K562 (cell line): ENCODE measurements at regions not wholly inside any gene's neighbourhood (a gene's known extent, or its start where the extent isn't known, plus 50 kb on each side); places are given as distances from the start of the nearest gene placed in this dataset.
A peak's percentile ranks its signal among the peaks of the same experiment; 100 is the strongest.

Experiments
- ATAC-seq: fragments of 200-7000 bp; cut with Tn5 transposase; 3 replicates; pipeline ENCODE4 v1.9.1; 2020; ENCODE audit warnings: moderate library complexity
- BruUV-seq: library from RNA; stranded (reverse); fragments of 400-500 nt; replicated peaks from 2 replicates; lab custom pipeline; 2021; lab: Mats Ljungman, UMichigan
- CTCF ChIA-PET: fragments of 300-600 bp; formaldehyde crosslinking; extraction: SDS; loops from one replicate; lab custom pipeline; 2021; ENCODE audit warnings: low intra/inter-chr PET ratio; lab: Yijun Ruan, JAX
- POLR2A ChIA-PET: fragments of 300-600, 350-650 bp; sonication (Branson Sonifier 250); formaldehyde crosslinking; extraction: SDS; loops from one replicate; lab custom pipeline; 2021; ENCODE audit warnings: antibody characterized with exemption, inconsistent platforms; lab: Yijun Ruan, JAX
- DNase-seq, 4 experiments: peaks; one replicate each; pipeline versions ENCODE4 v3.0.0 to v3.0.0-alpha.2; 2011 to 2018; ENCODE audit warnings: low spot score in 3 of 4, mixed read lengths in 3 of 4; ENCODE audit errors: extremely low read depth in 1 of 4
- FAIRE-seq: peaks from 2 replicates; lab custom pipeline; 2011; peaks lifted over from hg19 to GRCh38; lab: Jason Lieb, UNC
- H2AFZ ChIP-seq: 2 replicates; pipeline ENCODE4 v1.6.0; 2011; ENCODE audit warnings: low read depth, low read length, control low read depth, inconsistent platforms
- H3K27ac ChIP-seq: fragments of 200-600 bp; 3 replicates; pipeline ENCODE4 v1.8.0; 2011; ENCODE audit warnings: low read depth, mild to moderate bottlenecking, control low read depth, inconsistent platforms, low read length, moderate library complexity, mixed read lengths; ENCODE audit errors: extremely low read depth
- H3K27me3 ChIP-seq, 2 experiments: fragments of 300-600 bp in 1 of 2; 2 replicates in 1 of 2; 3 replicates in 1 of 2; pipeline versions ENCODE4 v1.6.0 to v1.8.0; 2011; ENCODE audit warnings: inconsistent platforms in 2 of 2, low read length in 2 of 2, mild to moderate bottlenecking in 1 of 2, mixed read lengths in 1 of 2, moderate library complexity in 1 of 2; ENCODE audit not compliant: control insufficient read depth in 2 of 2, insufficient read depth in 2 of 2
- H3K36me3 ChIP-seq: fragments of 300-600 bp; 3 replicates; pipeline ENCODE4 v1.8.0; 2011; ENCODE audit warnings: mild to moderate bottlenecking, low read length, inconsistent platforms; ENCODE audit not compliant: control insufficient read depth, insufficient read depth
- H3K4me1 ChIP-seq, 2 experiments: fragments of 200-600 bp in 1 of 2; replicated peaks in 1 of 2; 2 replicates in 1 of 2; 3 replicates in 1 of 2; pipeline versions ENCODE4 v1.5.1 to v1.8.0; 2011; ENCODE audit warnings: inconsistent platforms in 2 of 2, low read length in 2 of 2, mild to moderate bottlenecking in 1 of 2, mixed read lengths in 1 of 2, moderate library complexity in 1 of 2; ENCODE audit not compliant: control insufficient read depth in 2 of 2, insufficient read depth in 2 of 2
- H3K4me2 ChIP-seq: 2 replicates; pipeline ENCODE4 v1.6.1; 2011; ENCODE audit warnings: low read length, control low read depth, inconsistent platforms, mixed read lengths; ENCODE audit not compliant: insufficient read depth
- H3K4me3 ChIP-seq: fragments of 200-600 bp; sonication (generic), shearing (Covaris generic); 2 replicates; pipeline ENCODE4 v1.5.1; 2016; ENCODE audit warnings: control low read depth, inconsistent platforms
- H3K79me2 ChIP-seq: fragments of 200-600 bp; 3 replicates; pipeline ENCODE4 v1.8.0; 2011; ENCODE audit warnings: low read length, inconsistent platforms; ENCODE audit not compliant: control insufficient read depth, insufficient read depth
- H3K9ac ChIP-seq, 2 experiments: 2 replicates each; pipeline versions ENCODE4 v1.6.0 to v1.6.1; 2011; ENCODE audit warnings: low read depth in 2 of 2, low read length in 2 of 2, control low read depth in 1 of 2, inconsistent platforms in 1 of 2, mild to moderate bottlenecking in 1 of 2, mixed read lengths in 1 of 2; ENCODE audit not compliant: insufficient read depth in 1 of 2
- H3K9me1 ChIP-seq: one replicate; pipeline ENCODE4 v1.6.0; 2011; ENCODE audit warnings: inconsistent platforms, mild to moderate bottlenecking, low read length, moderate library complexity; ENCODE audit not compliant: control insufficient read depth, insufficient read depth
- H3K9me3 ChIP-seq: replicated peaks from 2 replicates; pipeline ENCODE4 v1.5.1; 2011; ENCODE audit warnings: low read depth, low read length, inconsistent platforms; ENCODE audit not compliant: control insufficient read depth, insufficient read depth
- H4K20me1 ChIP-seq: replicated peaks from 2 replicates; pipeline ENCODE4 v1.6.1; 2011; ENCODE audit warnings: low read length, inconsistent platforms, mixed read lengths; ENCODE audit not compliant: control insufficient read depth, insufficient read depth
- CBFA2T3 ChIP-seq: fragments of 450-650 bp; IDR thresholded peaks from 2 replicates; pipeline ENCODE4 v1.6.1; 2017
- FOSL1 ChIP-seq: fragments of 200-800 bp; sonication (Bioruptor generic); conservative IDR thresholded peaks from 2 replicates; pipeline ENCODE4 v1.6.1; 2016; ENCODE audit warnings: missing genetic modification characterization, missing compliant biosample characterization
- FOXA1 ChIP-seq: fragments of 450-650 bp; IDR thresholded peaks from 2 replicates; pipeline ENCODE4 v1.6.1; 2016; ENCODE audit warnings: mild to moderate bottlenecking, borderline replicate concordance
- GTF2E2 ChIP-seq: fragments of 200-800 bp; sonication (Bioruptor generic); IDR thresholded peaks from 2 replicates; pipeline ENCODE4 v1.6.1; 2016; ENCODE audit warnings: missing genetic modification characterization, missing compliant biosample characterization
- POLR2B ChIP-seq: fragments of 450-650 bp; IDR thresholded peaks from 2 replicates; pipeline ENCODE4 v1.6.1; 2018; ENCODE audit warnings: low read depth; ENCODE audit not compliant: partially characterized antibody
- POU5F1 ChIP-seq: fragments of 150-350 bp; IDR thresholded peaks from 2 replicates; pipeline ENCODE4 v1.6.1; 2014; ENCODE audit warnings: borderline replicate concordance, low read length, low read depth, mild to moderate bottlenecking; ENCODE audit not compliant: partially characterized antibody
- TEAD4 ChIP-seq, 2 experiments: sonication (generic) in 1 of 2; formaldehyde crosslinking in 1 of 2; IDR thresholded peaks; 2 replicates each; pipeline versions ENCODE4 v1.6.1 to v1.8.0; 2012 to 2022; ENCODE audit warnings: borderline replicate concordance in 1 of 2, inconsistent platforms in 1 of 2, low read length in 1 of 2, mild to moderate bottlenecking in 1 of 2, missing genetic modification reagents in 1 of 2
- TFE3 ChIP-seq: fragments of 450-650 bp; formaldehyde crosslinking; IDR thresholded peaks from 2 replicates; pipeline ENCODE4 v1.4.0; 2020; ENCODE audit warnings: mild to moderate bottlenecking, mixed read lengths
- WGBS: fragments of 100-300 bp; shearing (Covaris generic); methylation state at CpG from one replicate; pipeline ENCODE4 v1.1.6; 2016; ENCODE audit warnings: low coverage, mixed read lengths; ENCODE audit not compliant: insufficient coverage; ENCODE audit errors: missing lambda C conversion rate; 5-methylcytosine and 5-hydroxymethylcytosine counted together
- in situ Hi-C: fragments of 300-500 bp; cut with MboI; formaldehyde crosslinking; loops from 4 replicates; pipeline ENCODE4 v1.15.0; 2018; ENCODE audit warnings: inconsistent platforms, mixed read lengths
- intact Hi-C: fragments of 100-400 bp; cut with micrococcal nuclease; formaldehyde crosslinking; loops from 2 replicates; pipeline ENCODE4 v1.14.2; 2022
- TF ChIP-seq, protein P1 (sequence below): fragments of 450-650 bp; IDR thresholded peaks from 2 replicates; pipeline ENCODE4 v1.6.1; 2018; ENCODE audit not compliant: partially characterized antibody

DNA sequence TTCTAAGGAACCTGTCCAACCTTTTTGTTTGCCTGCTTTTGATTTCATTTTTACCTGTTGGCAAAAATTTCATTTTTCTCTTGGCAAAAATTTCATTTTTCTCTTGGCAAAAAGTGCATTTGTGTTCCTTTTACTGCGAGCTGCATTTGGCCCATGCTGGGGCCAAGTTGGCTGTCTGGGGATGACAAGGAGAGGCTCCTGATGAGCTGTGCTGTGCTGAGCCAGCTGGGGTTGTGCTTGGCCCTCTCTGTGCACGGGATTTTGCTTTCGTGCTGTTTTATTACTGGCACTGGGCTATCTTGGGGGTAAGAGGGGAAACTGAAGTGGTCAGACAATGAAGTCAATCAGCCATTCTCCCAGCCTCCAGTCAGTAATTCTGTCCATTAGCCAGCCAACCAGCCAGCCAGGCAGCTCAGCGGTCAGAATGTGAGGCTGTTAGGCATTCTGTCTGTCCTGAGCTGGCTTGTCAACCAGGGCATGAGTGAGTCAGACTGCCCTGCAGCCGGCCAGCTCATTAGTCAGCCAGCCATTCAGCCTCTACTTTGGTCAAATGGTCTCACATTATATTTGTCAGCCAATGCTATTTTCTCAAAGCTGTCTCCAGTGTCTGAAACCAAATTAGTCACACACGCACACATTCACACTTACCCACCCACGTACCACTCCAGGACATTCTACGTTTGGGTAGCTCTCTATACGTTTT, 56.9 kb upstream of the PRPS1 start:
- peaks cover 0 to 16% of the 10 kb centered on the region in 2 experiments; a peak in 2 of 5 replicates for H3K4me1 ChIP-seq
- H3K9ac ChIP-seq = no peak overlapping the region
- 25% methylated on average over 9 of the region's 9 CpGs for whole genome bisulfite sequencing
- intact Hi-C loops = no loop called here
- H3K4me2 ChIP-seq = no peak overlapping the region
- H2AFZ ChIP-seq = no peak overlapping the region
- H3K4me3 ChIP-seq = no peak overlapping the region
- in situ Hi-C loops = no loop called here
- FAIRE-seq (no peak), DNase-seq (no peak)
- BruUV-seq = no TSS peak
- no peaks in the 10 kb centered on the region for H4K20me1 ChIP-seq
- H3K27ac ChIP-seq = no peak overlapping the region
- POLR2A ChIA-PET = interaction anchor here (1.2 kb wide), 1 partner anchor 9 kb away, joined by 4 read pairs; no protein-coding TSS in a partner anchor
- no peaks in the 10 kb centered on the region for H3K9me1 ChIP-seq
- CTCF ChIA-PET = no interaction called here
- no peaks in the 10 kb centered on the region for H3K36me3 ChIP-seq
- H3K79me2 ChIP-seq = no peaks in the 10 kb centered on the region
- H3K27me3 ChIP-seq = 0 out of 5 replicates have a peak, but pooled peaks cover 0 to 3% of the 10 kb centered on the region in 2 experiments
- TF ChIP-seq FOSL1 (tag) = peak; percentile 68
- no peak for TF ChIP-seq GTF2E2 (tag)
- TF ChIP-seq, all 486 proteins: peak for 1
- H3K9me3 ChIP-seq = no peaks in the 10 kb centered on the region
- no peak for ATAC-seq

GRCh38 chrX:107573016-107573415, 55.3 kb upstream of the PRPS1 start:
- no TSS peak for BruUV-seq
- WGBS = 0% methylated on average over 6 of the region's 7 CpGs
- peak; percentile 52 for FAIRE-seq
- ATAC-seq = peak; percentile 34; the same call in 2 of the 3 replicates
- no peaks in the 10 kb centered on the region; the same call in 1 of the 2 replicates for H4K20me1 ChIP-seq
- no peak overlapping the region for H3K4me2 ChIP-seq
- ChIA-PET POLR2A (no interaction called here), CTCF (no interaction called here)
- no peak overlapping the region for H2AFZ ChIP-seq
- peak; percentile 39 to 47 (median 42) for DNase-seq
- no peak overlapping the region for H3K4me3 ChIP-seq
- in situ Hi-C loops (no loop called here), intact Hi-C loops (no loop called here)
- H3K27ac ChIP-seq = no peak overlapping the region
- H3K9ac ChIP-seq = no peak overlapping the region
- H3K4me1 ChIP-seq = peaks cover 4 to 14% of the 10 kb centered on the region in 2 experiments; a peak in 3 of 5 replicates
- H3K79me2 ChIP-seq = no peaks in the 10 kb centered on the region
- H3K36me3 ChIP-seq = no peaks in the 10 kb centered on the region
- H3K9me1 ChIP-seq = no peaks in the 10 kb centered on the region
- 0 out of 5 replicates have a peak, but pooled peaks cover 0 to 3% of the 10 kb centered on the region in 2 experiments for H3K27me3 ChIP-seq
- no peaks in the 10 kb centered on the region for H3K9me3 ChIP-seq
- peak; percentile 70 for TF ChIP-seq CBFA2T3
- TF ChIP-seq POLR2B = no peak
- TF ChIP-seq TFE3 = no peak
- no peak for TF ChIP-seq FOXA1
- TF ChIP-seq, protein P1, sequence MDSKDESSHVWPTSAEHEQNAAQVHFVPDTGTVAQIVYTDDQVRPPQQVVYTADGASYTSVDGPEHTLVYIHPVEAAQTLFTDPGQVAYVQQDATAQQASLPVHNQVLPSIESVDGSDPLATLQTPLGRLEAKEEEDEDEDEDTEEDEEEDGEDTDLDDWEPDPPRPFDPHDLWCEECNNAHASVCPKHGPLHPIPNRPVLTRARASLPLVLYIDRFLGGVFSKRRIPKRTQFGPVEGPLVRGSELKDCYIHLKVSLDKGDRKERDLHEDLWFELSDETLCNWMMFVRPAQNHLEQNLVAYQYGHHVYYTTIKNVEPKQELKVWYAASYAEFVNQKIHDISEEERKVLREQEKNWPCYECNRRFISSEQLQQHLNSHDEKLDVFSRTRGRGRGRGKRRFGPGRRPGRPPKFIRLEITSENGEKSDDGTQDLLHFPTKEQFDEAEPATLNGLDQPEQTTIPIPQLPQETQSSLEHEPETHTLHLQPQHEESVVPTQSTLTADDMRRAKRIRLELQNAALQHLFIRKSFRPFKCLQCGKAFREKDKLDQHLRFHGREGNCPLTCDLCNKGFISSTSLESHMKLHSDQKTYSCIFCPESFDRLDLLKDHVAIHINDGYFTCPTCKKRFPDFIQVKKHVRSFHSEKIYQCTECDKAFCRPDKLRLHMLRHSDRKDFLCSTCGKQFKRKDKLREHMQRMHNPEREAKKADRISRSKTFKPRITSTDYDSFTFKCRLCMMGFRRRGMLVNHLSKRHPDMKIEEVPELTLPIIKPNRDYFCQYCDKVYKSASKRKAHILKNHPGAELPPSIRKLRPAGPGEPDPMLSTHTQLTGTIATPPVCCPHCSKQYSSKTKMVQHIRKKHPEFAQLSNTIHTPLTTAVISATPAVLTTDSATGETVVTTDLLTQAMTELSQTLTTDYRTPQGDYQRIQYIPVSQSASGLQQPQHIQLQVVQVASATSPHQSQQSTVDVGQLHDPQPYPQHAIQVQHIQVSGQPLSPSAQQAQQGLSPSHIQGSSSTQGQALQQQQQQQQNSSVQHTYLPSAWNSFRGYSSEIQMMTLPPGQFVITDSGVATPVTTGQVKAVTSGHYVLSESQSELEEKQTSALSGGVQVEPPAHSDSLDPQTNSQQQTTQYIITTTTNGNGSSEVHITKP = no peak
- TF ChIP-seq TEAD4 (IDR thresholded peaks at IDR 0.05; ENCODE audit: low read length) = peak; percentile 40; the same call in 1 of the 2 replicates
- no peak for TF ChIP-seq TEAD4 (CRISPR knock-in tag; IDR thresholded peaks at IDR 0.05; ENCODE audit: borderline replicate concordance)
- TF ChIP-seq POU5F1 = no peak
